ENCODE measurements at regions not wholly inside any gene's neighbourhood (a gene's known extent, or its start where the extent isn't known, plus 50 kb on each side); places are given as distances from the start of the nearest gene placed in this dataset.

DNA sequence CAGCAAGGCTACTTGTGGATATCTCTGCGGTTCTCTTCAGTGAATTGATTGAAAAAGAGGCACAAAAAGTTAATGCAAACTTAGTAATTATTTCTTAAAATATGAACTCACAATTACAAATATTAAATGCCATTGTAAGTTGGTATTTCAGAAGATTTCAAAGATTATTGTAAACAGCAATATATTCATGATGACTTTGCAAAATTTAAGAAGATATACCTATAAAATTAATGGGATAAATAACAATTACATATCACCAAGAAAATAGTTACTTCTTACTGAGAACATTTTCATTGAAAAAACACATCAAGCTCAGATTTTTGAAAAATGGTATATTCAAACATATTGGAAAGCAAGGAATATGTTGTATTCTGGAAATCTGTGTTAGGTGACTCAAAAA lies 482.0 kb upstream of the LRRTM1 start:
- no peak for DNase-seq (ENCODE audit: low read depth in 1 of 2, low spot score in 2 of 2)
- no peaks in the 10 kb centered on the region for H3K4me1 ChIP-seq (replicated peaks)
- no peak overlapping the region for H3K4me3 ChIP-seq
- no peaks in the 10 kb centered on the region for H3K36me3 ChIP-seq
- H3K27me3 ChIP-seq (replicated peaks): no peaks in the 10 kb centered on the region
- H3K9me3 ChIP-seq (replicated peaks): no peaks in the 10 kb centered on the region
- no peak overlapping the region for H3K27ac ChIP-seq

DNA sequence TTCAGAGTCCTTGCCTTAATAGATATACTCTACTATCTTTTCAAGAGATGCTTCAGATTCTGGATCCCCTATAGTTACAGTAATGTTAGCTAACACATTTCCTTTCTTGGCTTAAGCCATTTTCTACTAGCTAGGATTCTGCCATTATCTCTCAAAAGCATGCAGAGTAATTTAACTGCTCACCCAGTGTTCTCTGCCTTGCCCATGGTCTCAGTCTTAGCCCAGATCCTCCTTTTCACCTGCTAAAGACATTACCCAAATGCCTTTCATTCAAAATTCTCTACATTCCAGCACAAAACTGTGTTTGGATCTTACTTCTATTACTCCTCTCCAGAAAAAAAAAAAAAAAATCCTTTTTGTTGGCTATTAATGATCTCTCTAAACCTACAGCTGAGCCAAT lies 474.2 kb upstream of the LRRTM1 start:
- DNase-seq (ENCODE audit: low read depth in 1 of 2, low spot score in 2 of 2): no peak
- H3K27ac ChIP-seq: no peak overlapping the region
- H3K27me3 ChIP-seq (replicated peaks): no peaks in the 10 kb centered on the region
- no peak overlapping the region for H3K4me3 ChIP-seq
- H3K4me1 ChIP-seq (replicated peaks): no peaks in the 10 kb centered on the region
- peaks cover 7% of the 10 kb centered on the region; the same call in 1 of the 2 replicates for H3K9me3 ChIP-seq (replicated peaks)
- no peaks in the 10 kb centered on the region for H3K36me3 ChIP-seq

DNA sequence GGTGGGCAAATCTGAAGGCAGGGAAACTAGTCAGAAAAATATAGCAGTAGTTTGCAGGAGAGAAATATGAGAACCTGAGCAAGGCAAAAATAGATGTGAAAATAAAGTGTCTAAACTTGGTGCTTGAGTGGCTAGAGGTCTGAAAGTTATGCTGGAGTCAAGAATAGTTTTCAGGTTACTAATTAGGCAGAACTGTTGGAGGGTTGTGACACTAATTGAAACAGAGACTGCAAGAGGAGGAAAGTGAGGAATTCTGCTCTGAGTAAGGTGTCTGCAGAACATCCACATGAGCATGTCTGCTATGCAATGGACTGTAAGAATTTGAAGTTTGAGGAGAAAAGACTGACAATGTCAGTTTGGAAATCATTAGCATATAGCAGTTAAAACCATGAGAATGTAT lies 444.0 kb upstream of the LRRTM1 start:
- Histone ChIP-seq H3K4me1 (replicated peaks) (no peaks in the 10 kb centered on the region), H3K36me3 (no peaks in the 10 kb centered on the region), H3K4me3 (no peak overlapping the region), H3K27me3 (replicated peaks) (no peaks in the 10 kb centered on the region), H3K9me3 (replicated peaks) (peaks cover 2% of the 10 kb centered on the region; the same call in 1 of the 2 replicates), H3K27ac (no peak overlapping the region)
- DNase-seq (ENCODE audit: low read depth in 1 of 2, low spot score in 2 of 2): no peak

DNA sequence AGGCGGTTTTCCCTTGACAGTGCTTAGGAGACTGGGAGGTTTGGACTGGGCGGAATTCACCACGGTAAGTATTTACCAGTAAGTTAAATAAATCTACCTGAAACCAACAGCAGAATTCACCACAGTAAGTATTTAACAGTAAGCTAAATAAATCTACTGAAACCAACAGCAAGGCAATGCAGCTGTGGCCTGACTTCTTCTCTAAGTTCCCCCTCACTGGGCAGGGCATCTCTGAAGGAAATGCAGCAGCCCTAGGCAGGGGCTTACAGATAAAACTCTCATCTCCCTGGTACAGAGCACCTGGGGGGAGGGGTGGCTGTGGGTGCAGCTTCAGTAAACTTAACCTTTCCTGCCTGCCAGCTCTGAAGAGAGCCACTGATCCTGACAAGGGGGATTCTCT lies 432.5 kb upstream of the LRRTM1 start:
- Histone ChIP-seq H3K36me3 (no peaks in the 10 kb centered on the region), H3K27ac (no peak overlapping the region), H3K9me3 (replicated peaks) (no peaks in the 10 kb centered on the region; the same call in none of the 2 replicates), H3K4me3 (no peak overlapping the region), H3K27me3 (replicated peaks) (no peaks in the 10 kb centered on the region), H3K4me1 (replicated peaks) (no peaks in the 10 kb centered on the region)
- no peak for DNase-seq (ENCODE audit: low read depth in 1 of 2, low spot score in 2 of 2)

DNA sequence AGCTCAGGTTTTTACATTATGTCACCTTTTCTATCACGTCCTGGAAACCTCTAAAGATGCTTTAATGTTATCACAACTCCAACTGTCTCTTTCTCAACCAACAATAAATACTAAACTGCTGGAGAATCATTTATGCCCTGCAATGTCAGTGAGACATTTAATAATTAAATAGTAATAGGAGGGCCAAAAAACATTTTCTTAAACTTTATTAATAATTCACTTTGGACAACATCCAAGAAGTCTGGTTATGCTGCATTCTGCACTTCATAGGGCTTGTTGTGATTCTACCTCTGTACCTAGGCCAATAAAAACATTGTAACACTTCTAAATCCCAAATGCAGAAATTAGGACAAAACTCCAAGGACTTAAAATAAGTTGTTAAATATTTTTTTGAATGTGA lies 420.4 kb upstream of the LRRTM1 start:
- H3K27me3 ChIP-seq (replicated peaks): no peaks in the 10 kb centered on the region
- no peak overlapping the region for H3K4me3 ChIP-seq
- no peak overlapping the region for H3K27ac ChIP-seq
- H3K9me3 ChIP-seq (replicated peaks): peaks cover 7% of the 10 kb centered on the region
- H3K36me3 ChIP-seq: no peaks in the 10 kb centered on the region
- no peaks in the 10 kb centered on the region for H3K4me1 ChIP-seq (replicated peaks)
- DNase-seq (ENCODE audit: low read depth in 1 of 2, low spot score in 2 of 2): no peak

DNA sequence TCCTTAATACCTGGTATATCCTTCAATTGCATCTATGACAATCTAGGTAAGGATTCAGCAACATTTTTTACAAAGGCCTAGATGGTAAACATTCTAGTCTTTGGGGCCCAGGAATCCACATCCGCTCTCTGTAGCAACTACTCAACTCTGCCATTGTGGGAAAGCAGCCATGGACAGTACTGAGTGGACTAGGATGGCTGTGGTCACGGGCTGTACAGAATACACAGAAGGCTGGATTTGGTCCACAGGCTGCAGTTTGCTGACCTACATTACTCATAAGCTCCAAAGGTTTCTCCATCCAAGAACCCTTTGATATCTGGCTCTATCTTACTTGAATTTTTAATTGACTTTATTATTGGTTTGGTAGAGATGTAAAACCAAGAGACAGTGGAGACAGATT lies 418.3 kb upstream of the LRRTM1 start:
- Histone ChIP-seq H3K27me3 (replicated peaks) (no peaks in the 10 kb centered on the region), H3K27ac (no peak overlapping the region), H3K9me3 (replicated peaks) (peaks cover 5% of the 10 kb centered on the region), H3K4me3 (no peak overlapping the region), H3K4me1 (replicated peaks) (no peaks in the 10 kb centered on the region), H3K36me3 (no peaks in the 10 kb centered on the region)
- no peak for DNase-seq (ENCODE audit: low read depth in 1 of 2, low spot score in 2 of 2)

DNA sequence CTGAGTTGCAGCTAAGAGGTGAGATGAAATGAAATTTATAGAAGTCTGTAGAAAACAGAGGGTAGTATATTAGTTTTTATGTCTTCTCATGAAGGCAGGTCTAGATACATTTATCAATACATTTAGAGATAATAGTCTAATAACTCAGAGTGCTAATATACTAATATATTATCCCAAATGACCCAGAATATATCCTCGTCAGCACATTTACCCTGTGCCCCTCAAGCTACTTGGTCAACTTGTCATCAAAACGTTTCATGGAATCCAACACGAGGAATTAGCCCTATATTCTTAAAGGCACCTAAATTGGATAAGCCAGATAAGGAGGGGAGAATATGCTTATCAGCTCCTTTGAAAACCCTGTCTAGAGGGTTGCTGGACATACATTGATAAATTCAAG lies 415.1 kb upstream of the LRRTM1 start:
- Histone ChIP-seq H3K27me3 (replicated peaks) (no peaks in the 10 kb centered on the region), H3K27ac (no peak overlapping the region), H3K36me3 (no peaks in the 10 kb centered on the region), H3K9me3 (replicated peaks) (no peaks in the 10 kb centered on the region; the same call in none of the 2 replicates), H3K4me1 (replicated peaks) (no peaks in the 10 kb centered on the region), H3K4me3 (no peak overlapping the region)
- no peak for DNase-seq (ENCODE audit: low read depth in 1 of 2, low spot score in 2 of 2)

DNA sequence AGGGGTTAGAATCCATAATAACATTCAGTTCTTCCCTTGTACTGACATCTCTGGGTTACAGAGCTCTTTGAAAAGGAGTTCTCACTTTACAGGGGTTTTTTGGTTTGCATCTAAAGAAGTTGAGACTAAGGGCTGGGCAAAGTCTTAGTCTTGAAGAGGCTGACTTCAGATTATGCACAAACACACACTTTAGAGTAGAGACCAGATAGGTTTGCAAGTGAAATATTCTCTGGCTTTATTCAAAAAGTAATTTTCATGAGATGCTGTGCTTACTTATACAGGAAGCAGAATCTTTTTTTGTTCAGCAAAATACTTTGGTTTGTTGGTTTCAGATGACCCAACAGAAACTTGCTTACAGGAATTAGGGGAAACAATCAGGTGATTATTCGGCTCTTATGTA lies 410.9 kb upstream of the LRRTM1 start:
- Histone ChIP-seq H3K9me3 (replicated peaks) (no peaks in the 10 kb centered on the region; the same call in 1 of the 2 replicates), H3K27me3 (replicated peaks) (no peaks in the 10 kb centered on the region), H3K36me3 (no peaks in the 10 kb centered on the region), H3K27ac (no peak overlapping the region), H3K4me3 (no peak overlapping the region), H3K4me1 (replicated peaks) (no peaks in the 10 kb centered on the region)
- DNase-seq (ENCODE audit: low read depth in 1 of 2, low spot score in 2 of 2): no peak

DNA sequence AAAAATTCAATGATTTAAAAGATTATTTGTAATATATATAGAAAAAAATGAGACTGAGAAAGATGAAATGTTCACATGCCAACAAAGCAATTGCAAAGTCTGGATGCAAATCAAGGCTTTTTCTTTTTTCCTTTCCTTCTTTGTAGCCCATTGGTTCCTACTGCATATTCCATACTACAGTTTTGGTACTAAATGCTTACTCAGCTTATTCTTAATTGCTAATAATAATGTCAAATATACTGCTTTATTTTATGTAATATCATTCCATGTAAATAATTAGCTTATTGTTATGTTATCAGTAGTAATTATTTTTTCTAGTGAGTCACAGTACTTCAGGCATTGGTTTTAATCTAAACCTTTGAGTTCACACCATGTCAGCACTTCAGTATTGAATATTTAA lies 407.4 kb upstream of the LRRTM1 start:
- no peaks in the 10 kb centered on the region for H3K27me3 ChIP-seq (replicated peaks)
- H3K4me3 ChIP-seq: no peak overlapping the region
- no peak overlapping the region for H3K27ac ChIP-seq
- no peak for DNase-seq (ENCODE audit: low read depth in 1 of 2, low spot score in 2 of 2)
- H3K9me3 ChIP-seq (replicated peaks): no peaks in the 10 kb centered on the region; the same call in 1 of the 2 replicates
- H3K4me1 ChIP-seq (replicated peaks): no peaks in the 10 kb centered on the region
- no peaks in the 10 kb centered on the region for H3K36me3 ChIP-seq

DNA sequence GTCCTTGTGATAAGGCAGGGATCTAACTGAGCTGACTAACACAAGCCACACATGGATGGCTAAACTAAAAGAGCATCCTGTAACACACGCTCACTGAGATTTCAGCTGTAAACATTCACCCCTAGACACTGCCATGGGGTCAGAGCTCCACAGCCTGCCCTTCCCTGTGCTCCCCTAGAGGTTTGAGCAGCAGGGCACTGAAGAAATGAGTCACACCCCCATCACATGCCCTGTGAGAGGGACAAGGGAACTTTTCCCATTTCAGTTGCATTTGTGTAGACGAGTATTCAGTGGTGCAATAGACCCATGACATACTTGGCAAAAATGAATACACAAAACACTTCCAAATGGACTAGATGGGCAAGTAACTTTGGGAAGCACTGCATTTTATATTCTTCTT lies 402.4 kb upstream of the LRRTM1 start:
- H3K4me1 ChIP-seq (replicated peaks): peaks cover 4% of the 10 kb centered on the region; the same call in 1 of the 2 replicates
- H3K9me3 ChIP-seq (replicated peaks): no peaks in the 10 kb centered on the region; the same call in 1 of the 2 replicates
- no peak overlapping the region for H3K27ac ChIP-seq
- DNase-seq (ENCODE audit: low read depth in 1 of 2, low spot score in 2 of 2): no peak
- no peaks in the 10 kb centered on the region for H3K27me3 ChIP-seq (replicated peaks)
- no peak overlapping the region for H3K4me3 ChIP-seq
- no peaks in the 10 kb centered on the region for H3K36me3 ChIP-seq

DNA sequence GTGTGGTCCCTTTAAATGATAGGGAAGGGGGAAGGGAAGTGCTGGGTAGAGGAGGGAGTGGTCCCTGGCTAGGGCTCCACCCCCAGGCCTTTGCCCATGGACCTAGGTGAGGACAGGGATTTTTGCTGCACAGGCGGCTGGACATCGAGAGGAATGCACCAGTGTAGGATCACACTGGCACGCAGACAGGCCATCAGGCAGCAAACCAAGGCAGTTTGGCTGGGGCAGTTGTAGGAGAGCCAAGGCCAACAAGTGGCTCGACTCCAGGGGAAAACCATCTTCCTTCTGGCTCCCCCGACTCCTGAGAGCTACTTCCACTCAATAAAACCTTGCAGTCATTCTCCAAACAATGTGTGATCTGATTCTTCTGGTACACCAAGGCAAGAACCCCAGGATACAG lies 402.0 kb upstream of the LRRTM1 start:
- Histone ChIP-seq H3K27ac (no peak overlapping the region), H3K4me3 (no peak overlapping the region), H3K4me1 (replicated peaks) (peaks cover 5% of the 10 kb centered on the region), H3K27me3 (replicated peaks) (no peaks in the 10 kb centered on the region), H3K36me3 (no peaks in the 10 kb centered on the region), H3K9me3 (replicated peaks) (no peaks in the 10 kb centered on the region; the same call in 1 of the 2 replicates)
- DNase-seq (ENCODE audit: low read depth in 1 of 2, low spot score in 2 of 2): no peak

DNA sequence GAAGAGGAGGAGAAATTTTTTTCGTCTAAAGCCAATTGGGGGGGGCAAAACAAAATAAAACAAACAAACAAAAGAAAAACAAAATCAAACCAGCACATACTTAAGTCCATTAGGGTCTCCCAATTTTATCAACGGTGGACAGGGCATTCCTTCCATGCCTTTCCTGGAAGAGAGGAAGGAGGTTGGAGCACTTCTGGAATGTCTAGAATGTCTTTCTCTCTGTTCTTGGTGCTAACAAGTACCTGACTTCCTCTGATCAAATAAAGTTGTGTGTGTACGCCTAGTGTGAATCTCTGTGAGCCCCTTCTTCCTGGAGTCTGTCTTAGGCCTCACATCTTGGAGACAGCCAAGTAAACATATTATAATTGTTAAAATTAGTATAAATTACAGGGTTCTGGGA lies 399.0 kb upstream of the LRRTM1 start:
- Histone ChIP-seq H3K9me3 (replicated peaks) (no peaks in the 10 kb centered on the region), H3K27ac (no peak overlapping the region), H3K27me3 (replicated peaks) (no peaks in the 10 kb centered on the region), H3K4me1 (replicated peaks) (peaks cover 9% of the 10 kb centered on the region), H3K36me3 (no peaks in the 10 kb centered on the region), H3K4me3 (no peak overlapping the region)
- DNase-seq (ENCODE audit: low read depth in 1 of 2, low spot score in 2 of 2): peak in 1 of 2 experiments; percentile 49

DNA sequence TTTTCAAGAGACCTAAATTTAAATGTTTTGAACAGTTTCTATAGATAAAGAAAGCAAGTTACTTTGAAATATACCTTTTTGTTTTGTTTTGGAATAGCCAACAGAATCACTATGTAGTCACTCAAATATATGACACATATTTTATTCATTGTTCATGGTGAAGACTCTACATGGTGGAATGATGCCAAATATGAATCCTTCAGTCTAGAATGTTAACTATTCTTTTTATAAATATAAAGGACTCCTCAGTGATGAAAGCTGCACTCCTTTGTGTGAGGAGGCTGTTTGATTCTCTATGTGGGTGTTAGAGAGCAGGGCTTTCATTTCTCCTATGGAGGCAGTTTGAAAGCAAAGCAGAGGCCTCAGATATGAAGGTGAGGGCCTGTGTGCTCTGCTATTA lies 396.4 kb upstream of the LRRTM1 start:
- no peak overlapping the region for H3K4me3 ChIP-seq
- no peak overlapping the region for H3K27ac ChIP-seq
- DNase-seq (ENCODE audit: low read depth in 1 of 2, low spot score in 2 of 2): peak in 1 of 2 experiments; percentile 1
- H3K27me3 ChIP-seq (replicated peaks): no peaks in the 10 kb centered on the region
- peaks cover 9% of the 10 kb centered on the region for H3K4me1 ChIP-seq (replicated peaks)
- H3K36me3 ChIP-seq: no peaks in the 10 kb centered on the region
- H3K9me3 ChIP-seq (replicated peaks): no peaks in the 10 kb centered on the region; the same call in 1 of the 2 replicates
